ENCODE measurements at regions not wholly inside any gene's neighbourhood (a gene's known extent, or its start where the extent isn't known, plus 50 kb on each side); places are given as distances from the start of the nearest gene placed in this dataset.

DNA sequence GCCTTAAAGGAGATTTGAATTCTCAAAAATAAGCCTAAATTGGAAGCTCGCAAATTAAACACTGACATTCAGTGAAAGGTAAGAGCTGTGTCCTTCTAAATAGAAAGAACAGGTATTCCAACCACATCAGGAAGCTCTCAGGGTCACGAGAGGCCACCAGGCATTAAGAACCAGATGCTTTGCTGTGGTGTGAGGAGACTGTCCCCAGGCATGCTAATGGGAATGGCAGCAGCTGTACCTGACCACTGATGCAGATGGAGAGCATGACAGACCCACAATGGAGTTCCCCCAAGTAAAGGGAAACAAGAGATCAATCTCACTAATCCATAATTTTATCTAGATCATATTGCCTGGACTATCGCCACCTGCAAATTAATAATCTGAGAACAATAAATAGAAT, 658.9 kb upstream of the NOX3 start:
- TF ChIP-seq CTCF (IDR thresholded peaks at IDR 0.05) (no peak), POLR2A (IDR thresholded peaks at IDR 0.05) (no peak)
- DNase-seq, result no peak
- 49 to 51% methylated on average over 3 of the region's 3 CpGs for WGBS, 2 donors
- H3K9me3 ChIP-seq, result no peaks in the 10 kb centered on the region
- H3K36me3 ChIP-seq (replicated peaks in 1 of 2; ENCODE audit: insufficient read depth in 1 of 2, low read depth in 2 of 2), result no peaks in the 10 kb centered on the region
- H3K27me3 ChIP-seq, result no peaks in the 10 kb centered on the region
- no peak overlapping the region for H3K4me3 ChIP-seq
- no peak overlapping the region for H3K27ac ChIP-seq
- no peaks in the 10 kb centered on the region for H3K4me1 ChIP-seq
- intact Hi-C loops (cut with DNase I), result no loop called here
- ATAC-seq, result no peak

GRCh38 chr6:156113631-156114030, 658.0 kb upstream of the NOX3 start:
- no peak overlapping the region for H3K27ac ChIP-seq
- H3K36me3 ChIP-seq (replicated peaks in 1 of 2; ENCODE audit: insufficient read depth in 1 of 2, low read depth in 2 of 2), result no peaks in the 10 kb centered on the region
- WGBS, 2 donors, result 69 to 75% methylated on average over 3 of the region's 3 CpGs
- ATAC-seq (no peak), DNase-seq (no peak)
- no peaks in the 10 kb centered on the region for H3K27me3 ChIP-seq
- no peaks in the 10 kb centered on the region for H3K4me1 ChIP-seq
- H3K9me3 ChIP-seq, result no peaks in the 10 kb centered on the region
- TF ChIP-seq POLR2A (IDR thresholded peaks at IDR 0.05), result no peak
- TF ChIP-seq CTCF (IDR thresholded peaks at IDR 0.05), result no peak
- intact Hi-C loops (cut with DNase I), result no loop called here
- no peak overlapping the region for H3K4me3 ChIP-seq

GRCh38 chr6:156111913-156112312, 656.3 kb upstream of the NOX3 start:
- no peaks in the 10 kb centered on the region for H3K27me3 ChIP-seq
- no peak for DNase-seq
- ATAC-seq, result no peak
- H3K9me3 ChIP-seq, result no peaks in the 10 kb centered on the region
- H3K36me3 ChIP-seq (replicated peaks in 1 of 2; ENCODE audit: insufficient read depth in 1 of 2, low read depth in 2 of 2), result no peaks in the 10 kb centered on the region
- H3K4me3 ChIP-seq, result no peak overlapping the region
- H3K27ac ChIP-seq, result no peak overlapping the region
- no peak for TF ChIP-seq CTCF (IDR thresholded peaks at IDR 0.05)
- no peak for TF ChIP-seq POLR2A (IDR thresholded peaks at IDR 0.05)
- intact Hi-C loops (cut with DNase I), result no loop called here
- no peaks in the 10 kb centered on the region for H3K4me1 ChIP-seq
- 73 to 78% methylated on average over 10 of the region's 10 CpGs for WGBS, 2 donors

GRCh38 chr6:156110249-156110648, 654.6 kb upstream of the NOX3 start:
- 62 to 70% methylated on average over 2 of the region's 2 CpGs for WGBS, 2 donors
- DNase-seq, result no peak
- no peaks in the 10 kb centered on the region for H3K4me1 ChIP-seq
- no peaks in the 10 kb centered on the region for H3K27me3 ChIP-seq
- H3K9me3 ChIP-seq, result no peaks in the 10 kb centered on the region
- no peaks in the 10 kb centered on the region for H3K36me3 ChIP-seq (replicated peaks in 1 of 2; ENCODE audit: insufficient read depth in 1 of 2, low read depth in 2 of 2)
- TF ChIP-seq POLR2A (IDR thresholded peaks at IDR 0.05), result no peak
- no peak overlapping the region for H3K4me3 ChIP-seq
- H3K27ac ChIP-seq, result no peak overlapping the region
- ATAC-seq, result no peak
- intact Hi-C loops (cut with DNase I), result no loop called here

GRCh38 chr6:156109713-156110112, 654.1 kb upstream of the NOX3 start:
- DNase-seq (no peak), ATAC-seq (no peak)
- Histone ChIP-seq H3K9me3 (no peaks in the 10 kb centered on the region), H3K4me1 (no peaks in the 10 kb centered on the region), H3K27ac (no peak overlapping the region), H3K27me3 (no peaks in the 10 kb centered on the region), H3K36me3 (replicated peaks in 1 of 2; ENCODE audit: insufficient read depth in 1 of 2, low read depth in 2 of 2) (no peaks in the 10 kb centered on the region), H3K4me3 (no peak overlapping the region)
- intact Hi-C loops (cut with DNase I), result no loop called here
- 41 to 67% methylated on average over 1 of the region's 1 CpG for WGBS, 2 donors
- no peak for TF ChIP-seq POLR2A (IDR thresholded peaks at IDR 0.05)
- TF ChIP-seq CTCF (IDR thresholded peaks at IDR 0.05), result no peak

All from body of pancreas (tissue), 4 donors.